Kidney epithelial cell (primary cell): ENCODE measurements at regions not wholly inside any gene's neighbourhood (a gene's known extent, or its start where the extent isn't known, plus 50 kb on each side); places are given as distances from the start of the nearest gene placed in this dataset.

Experiments used
- DNase-seq: peaks from one replicate; pipeline ENCODE4 v3.0.0-alpha.2; 2010; ENCODE audit warnings: low read depth
- H3K27me3 ChIP-seq: 2 replicates; pipeline ENCODE4 v1.6.0; 2011; ENCODE audit warnings: low read length; ENCODE audit not compliant: control insufficient read depth, insufficient read depth
- H3K36me3 ChIP-seq: 2 replicates; pipeline ENCODE4 v1.5.1; 2011; ENCODE audit warnings: low read length; ENCODE audit not compliant: control insufficient read depth, insufficient read depth
- H3K4me3 ChIP-seq: 2 replicates; pipeline ENCODE4 v1.5.1; 2011; ENCODE audit warnings: low read depth, mild to moderate bottlenecking, control low read depth, low read length
- TF ChIP-seq, protein P1 (sequence below): IDR thresholded peaks from 2 replicates; pipeline ENCODE4 v1.5.1; 2011; ENCODE audit warnings: mild to moderate bottlenecking, moderate library complexity, low read length, control low read depth, inconsistent platforms; ENCODE audit not compliant: insufficient read depth, poor library complexity, severe bottlenecking

DNA sequence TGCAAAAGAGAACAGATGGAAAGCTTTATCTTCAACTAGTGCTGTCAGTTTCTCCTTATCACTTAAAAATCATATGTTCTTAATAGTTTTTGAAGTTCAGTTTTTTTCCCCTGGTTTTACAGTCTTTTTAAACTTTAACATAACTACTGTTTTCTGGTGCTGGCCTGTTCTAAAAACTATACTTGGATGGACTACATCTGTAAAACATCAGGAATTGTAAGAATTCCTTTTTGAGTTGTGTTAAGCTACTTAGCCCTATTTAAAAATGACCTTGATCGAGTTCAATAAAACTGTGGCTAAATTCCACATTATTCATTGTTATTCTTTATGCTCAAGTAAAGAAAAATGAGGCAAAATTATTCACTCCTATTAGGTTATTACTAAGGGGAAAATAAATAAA, 397.7 kb downstream of the NUP35 start:
- H3K36me3 ChIP-seq, result no peaks in the 10 kb centered on the region
- TF ChIP-seq, protein P1, sequence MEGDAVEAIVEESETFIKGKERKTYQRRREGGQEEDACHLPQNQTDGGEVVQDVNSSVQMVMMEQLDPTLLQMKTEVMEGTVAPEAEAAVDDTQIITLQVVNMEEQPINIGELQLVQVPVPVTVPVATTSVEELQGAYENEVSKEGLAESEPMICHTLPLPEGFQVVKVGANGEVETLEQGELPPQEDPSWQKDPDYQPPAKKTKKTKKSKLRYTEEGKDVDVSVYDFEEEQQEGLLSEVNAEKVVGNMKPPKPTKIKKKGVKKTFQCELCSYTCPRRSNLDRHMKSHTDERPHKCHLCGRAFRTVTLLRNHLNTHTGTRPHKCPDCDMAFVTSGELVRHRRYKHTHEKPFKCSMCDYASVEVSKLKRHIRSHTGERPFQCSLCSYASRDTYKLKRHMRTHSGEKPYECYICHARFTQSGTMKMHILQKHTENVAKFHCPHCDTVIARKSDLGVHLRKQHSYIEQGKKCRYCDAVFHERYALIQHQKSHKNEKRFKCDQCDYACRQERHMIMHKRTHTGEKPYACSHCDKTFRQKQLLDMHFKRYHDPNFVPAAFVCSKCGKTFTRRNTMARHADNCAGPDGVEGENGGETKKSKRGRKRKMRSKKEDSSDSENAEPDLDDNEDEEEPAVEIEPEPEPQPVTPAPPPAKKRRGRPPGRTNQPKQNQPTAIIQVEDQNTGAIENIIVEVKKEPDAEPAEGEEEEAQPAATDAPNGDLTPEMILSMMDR, result no peak
- DNase-seq, result no peak
- no peaks in the 10 kb centered on the region for H3K27me3 ChIP-seq
- H3K4me3 ChIP-seq, result no peak overlapping the region

DNA sequence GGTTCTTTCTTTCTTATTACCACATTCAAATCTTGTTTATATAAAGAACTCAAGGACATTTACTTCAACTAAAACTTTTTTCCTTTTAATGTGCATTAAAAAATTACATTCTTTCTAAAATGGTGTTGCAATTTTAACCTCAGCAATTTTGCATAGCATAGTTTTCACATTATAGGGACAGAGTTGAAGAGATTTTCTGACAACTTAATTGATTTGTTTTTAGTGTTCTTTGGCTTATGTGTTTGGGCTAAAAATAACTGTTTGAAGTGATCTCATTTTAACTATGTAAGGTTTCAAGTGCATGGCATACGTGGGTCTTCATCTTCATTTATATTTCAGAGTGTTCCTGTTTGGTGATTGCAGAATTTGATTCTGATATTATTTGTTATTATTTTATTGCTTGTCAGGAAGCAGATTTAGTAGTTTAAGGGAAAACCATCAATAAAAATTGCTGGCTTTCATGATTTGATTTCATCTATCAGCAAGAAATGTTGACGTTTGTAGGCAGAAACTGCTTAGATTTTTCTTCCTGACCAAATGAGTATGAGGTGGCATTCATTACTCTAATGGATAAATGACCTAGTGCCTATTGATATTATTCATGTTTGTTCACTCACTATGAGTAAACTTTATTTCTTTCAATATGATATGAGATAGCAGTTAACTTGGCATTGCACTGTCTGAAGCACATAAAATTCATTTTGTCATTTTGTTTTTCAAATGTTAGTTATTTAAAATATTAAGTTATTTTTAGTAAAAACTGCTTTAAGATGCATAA, 398.4 kb downstream of the NUP35 start:
- no peak overlapping the region for H3K4me3 ChIP-seq
- TF ChIP-seq, protein P1, result no peak
- no peak for DNase-seq
- no peaks in the 10 kb centered on the region for H3K27me3 ChIP-seq
- no peaks in the 10 kb centered on the region for H3K36me3 ChIP-seq

DNA sequence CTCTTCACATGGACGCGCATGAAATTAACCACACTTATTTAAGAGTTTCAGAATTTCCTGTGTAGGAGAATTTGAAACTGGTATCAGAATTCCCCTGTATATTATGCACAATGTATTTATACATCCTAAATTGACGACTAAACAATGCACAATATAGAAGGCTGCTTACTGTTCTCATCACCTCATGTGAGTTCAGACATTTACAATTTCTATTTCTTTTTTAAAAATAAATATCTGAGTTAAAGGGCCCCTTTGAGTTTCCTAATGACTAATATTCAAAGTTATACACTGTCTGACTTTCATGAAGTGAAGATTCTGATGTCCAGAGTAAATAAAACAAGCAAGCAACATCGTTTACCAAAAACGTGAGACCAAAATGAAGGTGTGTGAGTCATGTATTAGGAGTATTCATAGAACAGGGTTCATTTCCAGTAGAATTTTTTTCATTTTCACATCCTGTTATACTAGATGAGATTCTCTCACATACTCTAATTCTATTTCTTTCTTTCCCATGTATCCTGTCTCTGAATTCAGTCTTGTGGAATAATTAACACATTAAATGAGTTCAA, 406.2 kb downstream of the NUP35 start:
- no peaks in the 10 kb centered on the region for H3K36me3 ChIP-seq
- H3K4me3 ChIP-seq, result no peak overlapping the region
- no peak for DNase-seq
- TF ChIP-seq, protein P1, result no peak
- H3K27me3 ChIP-seq, result no peaks in the 10 kb centered on the region

DNA sequence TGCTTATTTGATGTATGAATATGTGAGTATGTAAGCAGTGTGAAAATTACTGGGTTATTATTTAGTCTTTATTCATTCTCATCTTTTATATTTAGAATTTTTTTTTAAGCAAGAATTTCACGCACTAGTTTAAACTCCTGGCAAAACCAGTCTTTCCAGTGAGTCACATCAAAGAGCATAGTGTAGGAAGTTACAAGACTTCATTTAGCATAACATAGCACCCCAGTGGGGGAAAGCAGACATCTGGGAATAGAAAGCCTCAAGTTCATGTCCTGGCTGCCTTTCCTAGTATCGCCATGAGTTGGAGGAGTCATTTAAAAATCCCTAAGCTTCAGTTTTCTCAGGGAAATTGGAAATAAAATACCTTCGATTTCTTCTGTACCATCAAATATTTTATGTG, 408.3 kb downstream of the NUP35 start:
- Histone ChIP-seq H3K36me3 (no peaks in the 10 kb centered on the region), H3K4me3 (no peak overlapping the region), H3K27me3 (no peaks in the 10 kb centered on the region)
- TF ChIP-seq, protein P1, result no peak
- no peak for DNase-seq

DNA sequence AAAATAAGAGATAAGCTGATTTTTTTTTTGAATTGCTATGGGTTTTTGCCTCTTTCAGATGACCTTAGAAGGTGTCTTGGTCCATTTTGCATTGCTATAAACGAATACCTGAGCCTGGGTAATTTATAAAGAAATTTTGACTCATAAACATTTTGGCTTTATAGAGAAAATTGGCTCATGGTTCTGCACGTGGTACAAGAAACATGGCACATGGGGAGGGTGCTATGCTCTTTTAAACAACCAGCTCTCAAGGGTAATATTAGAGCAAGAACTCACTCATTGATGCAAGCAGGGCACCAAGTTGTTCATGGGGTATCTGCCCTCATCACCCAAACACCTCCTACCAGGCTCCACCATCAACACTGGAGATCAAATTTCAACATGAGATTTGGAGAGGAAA, 408.8 kb downstream of the NUP35 start:
- no peak for DNase-seq
- Histone ChIP-seq H3K36me3 (no peaks in the 10 kb centered on the region), H3K4me3 (no peak overlapping the region), H3K27me3 (no peaks in the 10 kb centered on the region)
- TF ChIP-seq, protein P1, result no peak

DNA sequence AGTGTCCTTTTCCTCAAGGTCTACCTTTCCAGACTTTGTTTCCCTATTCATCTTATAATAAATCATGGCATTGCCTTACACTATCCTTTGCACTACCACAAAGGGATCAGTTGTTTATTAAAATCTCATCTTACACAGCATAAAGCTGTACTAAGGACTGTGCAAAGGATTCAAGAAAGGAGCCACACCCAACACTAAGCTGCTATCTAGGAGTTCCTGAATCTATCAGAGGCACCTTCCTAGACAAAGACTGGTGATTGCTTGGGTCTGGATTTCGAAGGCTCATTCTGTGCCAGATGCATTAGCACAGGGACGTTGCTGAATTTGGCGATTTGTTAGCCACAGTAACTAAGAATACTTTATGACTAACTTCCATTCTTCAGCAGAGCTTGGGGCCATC, 412.0 kb downstream of the NUP35 start:
- Histone ChIP-seq H3K4me3 (no peak overlapping the region), H3K27me3 (no peaks in the 10 kb centered on the region), H3K36me3 (no peaks in the 10 kb centered on the region)
- no peak for DNase-seq
- TF ChIP-seq, protein P1, result no peak
